H1 (cell line): ENCODE measurements at regions not wholly inside any gene's neighbourhood (a gene's known extent, or its start where the extent isn't known, plus 50 kb on each side); places are given as distances from the start of the nearest gene placed in this dataset.
A peak's percentile ranks its signal among the peaks of the same experiment; 100 is the strongest.

Experiments
- CTCF ChIA-PET: fragments of 300-600 bp; sonication (Branson Sonifier 250); formaldehyde crosslinking; loops from one replicate; lab custom pipeline; 2021; ENCODE audit not compliant: partially characterized antibody; lab: Charles Lee
- POLR2A ChIA-PET: fragments of 300-600 bp; sonication (Branson Sonifier 250); formaldehyde crosslinking; loops from one replicate; lab custom pipeline; 2021; ENCODE audit warnings: inconsistent platforms; ENCODE audit not compliant: partially characterized antibody; lab: Charles Lee
- DNase-seq, 2 experiments: peaks; one replicate each; pipeline versions ENCODE4 v3.0.0 to v3.0.0-alpha.2; 2010 to 2022; ENCODE audit warnings: low spot score in 2 of 2, low read depth in 1 of 2, mixed read lengths in 1 of 2
- FAIRE-seq: peaks from 2 replicates; lab custom pipeline; 2011; peaks lifted over from hg19 to GRCh38; lab: Jason Lieb, UNC
- H2AFZ ChIP-seq: 2 replicates; pipeline ENCODE4 v1.8.1; 2012; ENCODE audit warnings: low read length, inconsistent platforms
- H2AK5ac ChIP-seq: 2 replicates; pipeline ENCODE4 v1.6.1; 2013; ENCODE audit warnings: low read depth, low read length
- H2BK120ac ChIP-seq: replicated peaks from 2 replicates; pipeline ENCODE3; 2013; ENCODE audit warnings: low read depth, low read length, inconsistent platforms
- H2BK12ac ChIP-seq: 2 replicates; pipeline ENCODE4 v1.6.1; 2013; ENCODE audit warnings: low read depth, low read length
- H2BK15ac ChIP-seq: 2 replicates; pipeline ENCODE4 v1.6.1; 2013; ENCODE audit warnings: low read length
- H2BK20ac ChIP-seq: 2 replicates; pipeline ENCODE4 v1.6.1; 2013; ENCODE audit warnings: low read length
- H2BK5ac ChIP-seq: 2 replicates; pipeline ENCODE4 v1.6.1; 2013; ENCODE audit warnings: low read depth, low read length
- H3K14ac ChIP-seq: 2 replicates; pipeline ENCODE4 v1.6.1; 2013; ENCODE audit warnings: inconsistent platforms; ENCODE audit not compliant: insufficient read length
- H3K18ac ChIP-seq: 2 replicates; pipeline ENCODE4 v1.6.1; 2013; ENCODE audit warnings: low read length; ENCODE audit errors: extremely low read depth
- H3K23ac ChIP-seq: 2 replicates; pipeline ENCODE4 v1.6.1; 2013; ENCODE audit warnings: inconsistent platforms; ENCODE audit not compliant: insufficient read length
- H3K23me2 ChIP-seq: 2 replicates; pipeline ENCODE4 v1.6.1; 2013; ENCODE audit warnings: low read depth, low read length
- H3K27ac ChIP-seq: 2 replicates; pipeline ENCODE4 v1.6.1; 2011; ENCODE audit warnings: low read depth, low read length, inconsistent platforms
- H3K27me3 ChIP-seq, 4 experiments: replicated peaks in 1 of 4; 1 replicate in 1 of 4; 2 replicates in 3 of 4; pipeline versions ENCODE4 v1.6.1 to v1.8.1; 2011 to 2013; ENCODE audit warnings: low read length in 3 of 4, mild to moderate bottlenecking in 3 of 4, inconsistent platforms in 2 of 4, mixed read lengths in 2 of 4, moderate library complexity in 1 of 4; ENCODE audit not compliant: control insufficient read depth in 3 of 4, insufficient read depth in 3 of 4; ENCODE audit errors: extremely low read depth in 1 of 4
- H3K36me3 ChIP-seq, 4 experiments: 2 replicates each; pipeline versions ENCODE4 v1.6.1 to v1.8.1; 2011 to 2013; ENCODE audit warnings: mild to moderate bottlenecking in 4 of 4, low read length in 3 of 4, moderate library complexity in 2 of 4, control low read depth in 1 of 4, inconsistent platforms in 1 of 4; ENCODE audit not compliant: insufficient read depth in 4 of 4, control insufficient read depth in 2 of 4
- H3K4ac ChIP-seq: replicated peaks from 2 replicates; pipeline ENCODE3; 2013; ENCODE audit warnings: low read length, low read depth, mixed read lengths, inconsistent platforms; ENCODE audit not compliant: insufficient read length
- H3K4me1 ChIP-seq, 4 experiments: replicated peaks in 1 of 4; 1 replicate in 1 of 4; 2 replicates in 3 of 4; pipeline versions ENCODE4 v1.6.1 to v1.8.1; 2011 to 2013; ENCODE audit warnings: low read length in 3 of 4, inconsistent platforms in 2 of 4, mixed read lengths in 1 of 4; ENCODE audit not compliant: insufficient read depth in 4 of 4, control insufficient read depth in 3 of 4
- H3K4me2 ChIP-seq, 2 experiments: 2 replicates each; pipeline versions ENCODE4 v1.6.1 to v1.8.1; 2011 to 2013; ENCODE audit warnings: low read depth in 2 of 2, low read length in 2 of 2, control low read depth in 1 of 2, inconsistent platforms in 1 of 2, mild to moderate bottlenecking in 1 of 2; ENCODE audit not compliant: insufficient read depth in 1 of 2
- H3K4me3 ChIP-seq, 4 experiments: fragments of 200-600, 300-600 bp in 1 of 4; sonication (generic), shearing (Covaris generic), sonication (Bioruptor Twin) in 1 of 4; 2 replicates each; pipeline versions ENCODE4 v1.5.1 to v1.8.1; 2011 to 2016; ENCODE audit warnings: low read length in 4 of 4, low read depth in 3 of 4, control low read depth in 2 of 4, inconsistent platforms in 2 of 4, mild to moderate bottlenecking in 2 of 4, mixed read lengths in 1 of 4, moderate library complexity in 1 of 4; ENCODE audit not compliant: insufficient read depth in 2 of 4; ENCODE audit errors: extremely low read depth in 1 of 4
- H3K56ac ChIP-seq: replicated peaks from 2 replicates; pipeline ENCODE3; 2013; ENCODE audit warnings: low read depth, mild to moderate bottlenecking, mixed read lengths, low read length, inconsistent platforms; ENCODE audit not compliant: insufficient read length
- H3K79me1 ChIP-seq: 2 replicates; pipeline ENCODE4 v1.6.1; 2013; ENCODE audit warnings: low read depth, low read length, control low read depth
- H3K79me2 ChIP-seq, 2 experiments: 2 replicates each; pipeline versions ENCODE4 v1.6.1 to v1.8.1; 2012 to 2013; ENCODE audit warnings: low read length in 2 of 2, mild to moderate bottlenecking in 2 of 2, inconsistent platforms in 1 of 2; ENCODE audit not compliant: insufficient read depth in 2 of 2, control insufficient read depth in 1 of 2
- H3K9ac ChIP-seq, 4 experiments: replicated peaks in 1 of 4; 1 replicate in 1 of 4; 2 replicates in 3 of 4; pipeline versions ENCODE4 v1.6.1 to v1.8.1; 2011 to 2013; ENCODE audit warnings: low read depth in 3 of 4, low read length in 3 of 4, control low read depth in 2 of 4, mild to moderate bottlenecking in 2 of 4, moderate library complexity in 2 of 4, inconsistent platforms in 1 of 4; ENCODE audit errors: extremely low read depth in 1 of 4
- H3K9me3 ChIP-seq, 2 experiments: 2 replicates each; pipeline versions ENCODE4 v1.6.1 to v1.8.1; 2012 to 2013; ENCODE audit warnings: mild to moderate bottlenecking in 2 of 2, moderate library complexity in 2 of 2, control low read depth in 1 of 2, inconsistent platforms in 1 of 2, low read depth in 1 of 2, low read length in 1 of 2, mixed read lengths in 1 of 2; ENCODE audit not compliant: insufficient read depth in 2 of 2
- H4K20me1 ChIP-seq, 2 experiments: replicated peaks in 1 of 2; 2 replicates each; pipeline versions ENCODE3 to v1.8.1; 2011 to 2013; ENCODE audit warnings: inconsistent platforms in 2 of 2, low read length in 2 of 2, mild to moderate bottlenecking in 1 of 2; ENCODE audit not compliant: insufficient read depth in 2 of 2, control insufficient read depth in 1 of 2
- H4K5ac ChIP-seq: 2 replicates; pipeline ENCODE4 v1.6.1; 2013; ENCODE audit warnings: low read length, low read depth, mixed read lengths, inconsistent platforms; ENCODE audit not compliant: insufficient read length
- H4K8ac ChIP-seq: 2 replicates; pipeline ENCODE4 v1.8.0; 2013; ENCODE audit warnings: mild to moderate bottlenecking, moderate library complexity, low read length, inconsistent platforms; ENCODE audit not compliant: insufficient read depth; ENCODE audit errors: extremely low read depth
- H4K91ac ChIP-seq: replicated peaks from 2 replicates; pipeline ENCODE3; 2013; ENCODE audit warnings: low read length, mixed read lengths, inconsistent platforms; ENCODE audit not compliant: insufficient read length
- GABPA ChIP-seq: IDR thresholded peaks from 2 replicates; pipeline ENCODE4 v1.6.1; 2011; ENCODE audit warnings: mild to moderate bottlenecking, low read length, moderate library complexity, borderline replicate concordance; ENCODE audit not compliant: insufficient read depth
- HDAC2 ChIP-seq, 2 experiments: fragments of 300-600 bp in 1 of 2; sonication (generic) in 1 of 2; IDR thresholded peaks; 2 replicates each; pipeline ENCODE4 v1.6.1; 2011 to 2012; ENCODE audit warnings: low read depth in 2 of 2, low read length in 2 of 2, mild to moderate bottlenecking in 2 of 2, moderate library complexity in 2 of 2, borderline replicate concordance in 1 of 2, inconsistent platforms in 1 of 2
- HDAC6 ChIP-seq: IDR thresholded peaks from one replicate; pipeline ENCODE4 v1.7.1; 2012; ENCODE audit warnings: low read depth, mild to moderate bottlenecking, inconsistent platforms, low read length, moderate library complexity
- NRF1 ChIP-seq: IDR thresholded peaks from 2 replicates; pipeline ENCODE4 v1.6.1; 2011; ENCODE audit warnings: mild to moderate bottlenecking, low read depth, low read length, improper control_type of control experiment
- RAD21 ChIP-seq, 2 experiments: IDR thresholded peaks in 1 of 2; conservative IDR thresholded peaks in 1 of 2; 2 replicates each; pipeline ENCODE4 v1.6.1; 2011; ENCODE audit warnings: low read depth in 2 of 2, low read length in 2 of 2, improper control_type of control experiment in 1 of 2, inconsistent platforms in 1 of 2, mild to moderate bottlenecking in 1 of 2, moderate library complexity in 1 of 2
- YY1 ChIP-seq: IDR thresholded peaks from 2 replicates; pipeline ENCODE4 v1.6.1; 2011; ENCODE audit warnings: low read depth, mild to moderate bottlenecking, low read length
- WGBS, 2 experiments: shearing (Covaris generic) in 1 of 2; methylation state at CpG; one replicate each; pipeline versions ENCODE4 v1.1.6 to v1.1.7; 2013 to 2015; ENCODE audit warnings: low lambda C conversion rate in 2 of 2, mixed read lengths in 2 of 2, inconsistent platforms in 1 of 2, low coverage in 1 of 2, missing lambda C conversion rate in 1 of 2; ENCODE audit not compliant: insufficient replicate concordance in 2 of 2, insufficient coverage in 1 of 2, insufficient read length in 1 of 2; ENCODE audit errors: extremely low coverage in 1 of 2, missing lambda C conversion rate in 1 of 2; 5-methylcytosine and 5-hydroxymethylcytosine counted together
- TF ChIP-seq, protein P1 (sequence below), 3 experiments: IDR thresholded peaks; 1 replicate in 2 of 3; 2 replicates in 1 of 3; pipeline versions ENCODE4 v1.5.1 to v1.6.1; 2011; ENCODE audit warnings: low read length in 3 of 3, mild to moderate bottlenecking in 3 of 3, inconsistent platforms in 2 of 3, low read depth in 1 of 3, moderate library complexity in 1 of 3; ENCODE audit not compliant: insufficient read depth in 1 of 3; ENCODE audit errors: control extremely low read depth in 1 of 3

DNA sequence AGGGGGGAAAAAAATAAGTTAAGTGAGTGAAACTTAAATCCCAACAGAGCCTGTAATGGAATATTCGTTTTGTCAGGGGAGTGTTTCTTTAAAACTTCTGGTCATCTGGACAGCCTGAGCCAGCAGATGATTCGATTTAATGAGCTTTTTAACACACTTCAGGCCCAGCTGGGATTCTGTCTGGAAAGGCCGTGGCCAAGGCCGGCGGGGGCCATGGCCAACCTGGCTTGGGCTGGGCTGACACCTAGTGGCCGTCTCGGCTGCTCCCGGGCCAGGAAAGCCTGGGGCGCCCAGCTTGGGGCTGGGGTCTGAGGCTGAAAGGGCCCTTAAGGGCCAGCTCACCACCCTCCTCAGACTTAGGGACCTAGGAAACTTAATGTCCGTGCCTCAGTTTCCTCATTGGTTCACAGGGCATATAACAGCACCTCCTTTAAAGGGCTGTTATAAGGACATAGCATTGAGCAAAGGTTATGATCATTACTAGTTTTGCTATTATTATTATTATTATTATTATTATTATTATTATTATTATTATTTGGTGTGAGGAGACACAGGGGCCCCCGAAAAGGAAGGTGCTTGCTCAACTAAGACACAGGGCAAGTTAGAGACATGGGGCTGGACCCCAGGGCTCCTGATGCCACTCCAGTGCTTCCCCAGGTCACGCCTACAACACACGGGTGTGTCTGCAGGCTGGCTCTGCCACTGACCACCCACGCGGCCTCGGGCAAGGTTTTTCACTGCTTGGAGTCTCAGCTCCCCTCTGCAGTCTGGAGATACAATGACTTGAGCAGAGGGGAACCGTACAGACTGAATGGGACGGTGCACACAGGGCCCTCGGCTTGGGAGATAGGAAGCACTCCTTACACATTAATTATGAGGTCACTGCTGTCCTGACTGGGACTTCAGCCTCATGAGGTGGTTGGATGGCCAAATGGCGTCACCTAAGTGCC lies 84.0 kb downstream of the SYNE3 start:
- Histone ChIP-seq H2AK5ac (no peak overlapping the region), H2AFZ (no peak overlapping the region), H4K91ac (peak overlapping the region; percentile 25), H3K9me3 (no peaks in the 10 kb centered on the region), H4K20me1 (no peaks in the 10 kb centered on the region), H2BK5ac (no peak overlapping the region; the same call in 1 of the 2 replicates), H3K4me2 (no peak overlapping the region), H2BK15ac (no peak overlapping the region), H3K23ac (no peak overlapping the region), H2BK12ac (peak overlapping the region; percentile 29; the same call in 1 of the 2 replicates), H3K56ac (no peak overlapping the region), H2BK120ac (no peak overlapping the region), H3K23me2 (no peaks in the 10 kb centered on the region), H3K79me2 (no peaks in the 10 kb centered on the region), H3K79me1 (no peaks in the 10 kb centered on the region), H3K9ac (no peak overlapping the region), H4K5ac (no peak overlapping the region), H3K27me3 (no peaks in the 10 kb centered on the region), H3K4me1 (no peaks in the 10 kb centered on the region), H3K4ac (no peak overlapping the region), H3K27ac (no peak overlapping the region), H2BK20ac (no peak overlapping the region), H3K4me3 (no peak overlapping the region), H3K18ac (no peak overlapping the region), H3K36me3 (no peaks in the 10 kb centered on the region), H4K8ac (no peak overlapping the region), H3K14ac (no peak overlapping the region)
- 53% methylated on average over 20 of the region's 20 CpGs; no CpG with 5 or more reads in 1 of the 2 experiments for WGBS, 2 experiments
- ChIA-PET CTCF (interaction anchor here (0.6 to 7.6 kb wide), 37 partner anchors 8 to 762 kb away, joined by 3 to 113 read pairs (median 4); no protein-coding TSS in a partner anchor), POLR2A (no interaction called here)
- DNase-seq (peak in 1 of 2 experiments; percentile 82), FAIRE-seq (no peak)
- TF ChIP-seq YY1 (0 out of 2 replicates have a peak, but pooled peaks have one; percentile 10), NRF1 (no peak), RAD21 (IDR thresholded peaks at IDR 0.05 in 1 of 2, conservative IDR thresholded peaks at IDR 0.05 in 1 of 2; ENCODE audit: low read depth in 2 of 2, low read length in 2 of 2) (peak; percentile 92 to 98), GABPA (0 out of 2 replicates have a peak, but pooled peaks have one; percentile 39), HDAC6 (no peak), HDAC2 (IDR thresholded peaks at IDR 0.05; ENCODE audit: borderline replicate concordance in 1 of 2, low read depth in 2 of 2, low read length in 2 of 2) (0 out of 4 replicates have a peak, but pooled peaks of 1 of the 2 experiments have one; percentile 46)
- TF ChIP-seq, protein P1, sequence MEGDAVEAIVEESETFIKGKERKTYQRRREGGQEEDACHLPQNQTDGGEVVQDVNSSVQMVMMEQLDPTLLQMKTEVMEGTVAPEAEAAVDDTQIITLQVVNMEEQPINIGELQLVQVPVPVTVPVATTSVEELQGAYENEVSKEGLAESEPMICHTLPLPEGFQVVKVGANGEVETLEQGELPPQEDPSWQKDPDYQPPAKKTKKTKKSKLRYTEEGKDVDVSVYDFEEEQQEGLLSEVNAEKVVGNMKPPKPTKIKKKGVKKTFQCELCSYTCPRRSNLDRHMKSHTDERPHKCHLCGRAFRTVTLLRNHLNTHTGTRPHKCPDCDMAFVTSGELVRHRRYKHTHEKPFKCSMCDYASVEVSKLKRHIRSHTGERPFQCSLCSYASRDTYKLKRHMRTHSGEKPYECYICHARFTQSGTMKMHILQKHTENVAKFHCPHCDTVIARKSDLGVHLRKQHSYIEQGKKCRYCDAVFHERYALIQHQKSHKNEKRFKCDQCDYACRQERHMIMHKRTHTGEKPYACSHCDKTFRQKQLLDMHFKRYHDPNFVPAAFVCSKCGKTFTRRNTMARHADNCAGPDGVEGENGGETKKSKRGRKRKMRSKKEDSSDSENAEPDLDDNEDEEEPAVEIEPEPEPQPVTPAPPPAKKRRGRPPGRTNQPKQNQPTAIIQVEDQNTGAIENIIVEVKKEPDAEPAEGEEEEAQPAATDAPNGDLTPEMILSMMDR (IDR thresholded peaks at IDR 0.05; ENCODE audit: control extremely low read depth in 1 of 3, insufficient read depth in 1 of 3, low read depth in 1 of 3, low read length in 3 of 3): peak; percentile 79 to 92 (median 85)
